ENCODE measurements at regions not wholly inside any gene's neighbourhood (a gene's known extent, or its start where the extent isn't known, plus 50 kb on each side); places are given as distances from the start of the nearest gene placed in this dataset.
"Not testable (repeated sequence)": the region's sequence is repeated elsewhere in the genome, so short reads cannot be mapped to it uniquely, and the experiment has no call there.

GRCh38 chr3:162569314-162569713 is 1072.7 kb downstream of the OTOL1 start:
- 44 to 61% (median 49%) methylated on average over 3 of the region's 3 CpGs for WGBS, 4 donors
- no peaks in the 10 kb centered on the region for H3K9me3 ChIP-seq (replicated peaks in 1 of 3)
- H3K4me3 ChIP-seq = no peak overlapping the region
- no peak overlapping the region for H3K27ac ChIP-seq
- H3K4me1 ChIP-seq (replicated peaks in 1 of 2) = no peaks in the 10 kb centered on the region
- TF ChIP-seq POLR2A (IDR thresholded peaks at IDR 0.05) (no peak), CTCF (IDR thresholded peaks at IDR 0.05) (no peak)
- no peaks in the 10 kb centered on the region for H3K27me3 ChIP-seq
- H3K36me3 ChIP-seq (replicated peaks in 1 of 2) = no peaks in the 10 kb centered on the region
- DNase-seq = no peak
- intact Hi-C loops (cut with DNase I) = no loop called here

- H3K9me3 ChIP-seq (replicated peaks in 1 of 3) = no peaks in the 10 kb centered on the region
- H3K4me1 ChIP-seq (replicated peaks in 1 of 2) = no peaks in the 10 kb centered on the region
- intact Hi-C loops (cut with DNase I) = no loop called here
- no peak for TF ChIP-seq POLR2A (IDR thresholded peaks at IDR 0.05)
- TF ChIP-seq CTCF (IDR thresholded peaks at IDR 0.05) = no peak
- no peak overlapping the region for H3K4me3 ChIP-seq
- no peaks in the 10 kb centered on the region for H3K27me3 ChIP-seq
- no peaks in the 10 kb centered on the region for H3K36me3 ChIP-seq (replicated peaks in 1 of 2)
- no peak for DNase-seq
- no peak overlapping the region for H3K27ac ChIP-seq
Observed at GRCh38 chr3:162584986-162585385, 1088.4 kb downstream of the OTOL1 start.

GRCh38 chr3:162586591-162586990 is 1090.0 kb downstream of the OTOL1 start:
- H3K4me1 ChIP-seq (replicated peaks in 1 of 2) = no peaks in the 10 kb centered on the region
- no peak overlapping the region for H3K27ac ChIP-seq
- H3K9me3 ChIP-seq (replicated peaks in 1 of 3) = no peaks in the 10 kb centered on the region
- intact Hi-C loops (cut with DNase I) = no loop called here
- WGBS, 4 donors = 59 to 74% (median 61%) methylated on average over 4 of the region's 4 CpGs
- no peak for DNase-seq
- no peak overlapping the region for H3K4me3 ChIP-seq
- H3K27me3 ChIP-seq = no peaks in the 10 kb centered on the region
- TF ChIP-seq CTCF (IDR thresholded peaks at IDR 0.05) (no peak), POLR2A (IDR thresholded peaks at IDR 0.05) (no peak)
- H3K36me3 ChIP-seq (replicated peaks in 1 of 2) = no peaks in the 10 kb centered on the region

GRCh38 chr3:162597226-162597625 is 1100.6 kb downstream of the OTOL1 start:
- no peak for DNase-seq
- no peak for TF ChIP-seq CTCF (IDR thresholded peaks at IDR 0.05)
- no peak for TF ChIP-seq POLR2A (IDR thresholded peaks at IDR 0.05)
- WGBS, 4 donors = 23 to 38% (median 30%) methylated on average over 1 of the region's 1 CpG
- Histone ChIP-seq H3K4me3 (no peak overlapping the region), H3K27ac (no peak overlapping the region), H3K36me3 (replicated peaks in 1 of 2) (no peaks in the 10 kb centered on the region), H3K27me3 (no peaks in the 10 kb centered on the region), H3K4me1 (replicated peaks in 1 of 2) (no peaks in the 10 kb centered on the region), H3K9me3 (replicated peaks in 1 of 3) (no peaks in the 10 kb centered on the region)
- intact Hi-C loops (cut with DNase I) = no loop called here

- H3K27ac ChIP-seq; H3K4me1 ChIP-seq (replicated peaks in 1 of 2); intact Hi-C loops (cut with DNase I); H3K4me3 ChIP-seq; DNase-seq; H3K27me3 ChIP-seq; H3K36me3 ChIP-seq (replicated peaks in 1 of 2); H3K9me3 ChIP-seq (replicated peaks in 1 of 3): not testable (repeated sequence)
- 41 to 62% (median 53%) methylated on average over 4 of the region's 4 CpGs for WGBS, 4 donors
Observed at GRCh38 chr3:162598500-162598899, 1101.9 kb downstream of the OTOL1 start.

GRCh38 chr3:162599742-162600141 is 1103.1 kb downstream of the OTOL1 start:
- H3K4me3 ChIP-seq; DNase-seq; H3K27ac ChIP-seq; H3K27me3 ChIP-seq; intact Hi-C loops (cut with DNase I); H3K4me1 ChIP-seq (replicated peaks in 1 of 2); H3K9me3 ChIP-seq (replicated peaks in 1 of 3); H3K36me3 ChIP-seq (replicated peaks in 1 of 2): not testable (repeated sequence)
- WGBS, 4 donors = 94 to 95% (median 95%) methylated on average over 15 to 27 of the region's 27 CpGs; no CpG with 5 or more reads in 1 of the 4 donors
